HG03575 (cell line): ENCODE measurements at regions not wholly inside any gene's neighbourhood (a gene's known extent, or its start where the extent isn't known, plus 50 kb on each side); places are given as distances from the start of the nearest gene placed in this dataset.
"Not testable (repeated sequence)": the region's sequence is repeated elsewhere in the genome, so short reads cannot be mapped to it uniquely, and the experiment has no call there.

Experiments used
- ATAC-seq: cut with Tn5 transposase; IDR thresholded peaks from one replicate; pipeline ENCODE4 v1.9.1; 2021; ENCODE audit not compliant: unreplicated experiment, insufficient number of reproducible peaks, low FRiP score; ENCODE audit errors: extremely low read depth

GRCh38 chr1:98113811-98114210 is 193.0 kb upstream of the DPYD start:
- ATAC-seq: no peak

GRCh38 chr1:98112626-98113025 is 191.8 kb upstream of the DPYD start:
- ATAC-seq: no peak

- ATAC-seq: no peak
These were observed 189.8 kb upstream of the DPYD start for GRCh38 chr1:98110674-98111073.

- not testable (repeated sequence) for ATAC-seq
These were observed 187.5 kb upstream of the DPYD start for GRCh38 chr1:98108378-98108777.

GRCh38 chr1:98107256-98107655 is 186.4 kb upstream of the DPYD start:
- ATAC-seq: no peak

GRCh38 chr1:98104289-98104688 is 183.5 kb upstream of the DPYD start:
- no peak for ATAC-seq

GRCh38 chr1:98103617-98104285 is 182.9 kb upstream of the DPYD start:
- ATAC-seq: no peak

- ATAC-seq: no peak
These were observed 181.7 kb upstream of the DPYD start for GRCh38 chr1:98102345-98103030.

GRCh38 chr1:98101364-98101763 is 180.5 kb upstream of the DPYD start:
- no peak for ATAC-seq

GRCh38 chr1:98099501-98099900 is 178.7 kb upstream of the DPYD start:
- ATAC-seq: no peak

- no peak for ATAC-seq
These were observed 177.6 kb upstream of the DPYD start for GRCh38 chr1:98098473-98098872.

GRCh38 chr1:98090351-98090750 is 169.5 kb upstream of the DPYD start:
- ATAC-seq: no peak

GRCh38 chr1:98088381-98088780 is 167.5 kb upstream of the DPYD start:
- ATAC-seq: no peak

- ATAC-seq: no peak
These were observed 166.1 kb upstream of the DPYD start for GRCh38 chr1:98086796-98087441.

- ATAC-seq: no peak
These were observed 165.3 kb upstream of the DPYD start for GRCh38 chr1:98086156-98086555.

GRCh38 chr1:98084188-98084587 is 163.4 kb upstream of the DPYD start:
- ATAC-seq: no peak

- ATAC-seq: no peak
These were observed 161.1 kb upstream of the DPYD start for GRCh38 chr1:98081944-98082343.

GRCh38 chr1:98078596-98078995 is 157.8 kb upstream of the DPYD start:
- ATAC-seq: no peak

- ATAC-seq: no peak
These were observed 156.9 kb upstream of the DPYD start for GRCh38 chr1:98077691-98078090.

- no peak for ATAC-seq
These were observed 154.8 kb upstream of the DPYD start for GRCh38 chr1:98075626-98076025.
